ENCODE measurements at regions not wholly inside any gene's neighbourhood (a gene's known extent, or its start where the extent isn't known, plus 50 kb on each side); places are given as distances from the start of the nearest gene placed in this dataset.

DNA sequence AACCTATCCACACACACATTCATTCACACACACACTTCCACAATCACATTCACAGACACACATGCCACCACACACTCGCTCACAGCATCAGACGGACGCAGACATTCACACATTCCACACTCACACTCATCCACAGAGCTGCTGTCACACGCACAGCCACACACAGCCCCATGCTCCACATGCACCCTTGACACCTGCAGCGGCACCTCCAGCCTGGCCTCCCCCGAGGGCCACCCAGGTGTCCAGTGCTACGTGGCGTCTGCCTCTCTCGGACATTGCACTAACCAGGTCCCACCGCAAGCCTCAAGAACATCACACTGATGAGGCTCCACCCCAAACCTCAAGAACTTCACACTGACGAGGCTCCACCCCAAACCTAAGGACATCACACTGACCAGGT, 155.2 kb downstream of the RBFOX3 start:
- H3K9me3 ChIP-seq: no peaks in the 10 kb centered on the region
- TF ChIP-seq, protein P1, sequence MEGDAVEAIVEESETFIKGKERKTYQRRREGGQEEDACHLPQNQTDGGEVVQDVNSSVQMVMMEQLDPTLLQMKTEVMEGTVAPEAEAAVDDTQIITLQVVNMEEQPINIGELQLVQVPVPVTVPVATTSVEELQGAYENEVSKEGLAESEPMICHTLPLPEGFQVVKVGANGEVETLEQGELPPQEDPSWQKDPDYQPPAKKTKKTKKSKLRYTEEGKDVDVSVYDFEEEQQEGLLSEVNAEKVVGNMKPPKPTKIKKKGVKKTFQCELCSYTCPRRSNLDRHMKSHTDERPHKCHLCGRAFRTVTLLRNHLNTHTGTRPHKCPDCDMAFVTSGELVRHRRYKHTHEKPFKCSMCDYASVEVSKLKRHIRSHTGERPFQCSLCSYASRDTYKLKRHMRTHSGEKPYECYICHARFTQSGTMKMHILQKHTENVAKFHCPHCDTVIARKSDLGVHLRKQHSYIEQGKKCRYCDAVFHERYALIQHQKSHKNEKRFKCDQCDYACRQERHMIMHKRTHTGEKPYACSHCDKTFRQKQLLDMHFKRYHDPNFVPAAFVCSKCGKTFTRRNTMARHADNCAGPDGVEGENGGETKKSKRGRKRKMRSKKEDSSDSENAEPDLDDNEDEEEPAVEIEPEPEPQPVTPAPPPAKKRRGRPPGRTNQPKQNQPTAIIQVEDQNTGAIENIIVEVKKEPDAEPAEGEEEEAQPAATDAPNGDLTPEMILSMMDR (IDR thresholded peaks at IDR 0.05): no peak
- H3K4me1 ChIP-seq: no peaks in the 10 kb centered on the region
- no peaks in the 10 kb centered on the region for H3K27me3 ChIP-seq
- no peak for DNase-seq (ENCODE audit: low spot score in 2 of 2)
- H3K36me3 ChIP-seq: no peaks in the 10 kb centered on the region
- no peak overlapping the region for H3K27ac ChIP-seq
- intact Hi-C loops (cut with DNase I): no loop called here
- H3K4me3 ChIP-seq: no peak overlapping the region

DNA sequence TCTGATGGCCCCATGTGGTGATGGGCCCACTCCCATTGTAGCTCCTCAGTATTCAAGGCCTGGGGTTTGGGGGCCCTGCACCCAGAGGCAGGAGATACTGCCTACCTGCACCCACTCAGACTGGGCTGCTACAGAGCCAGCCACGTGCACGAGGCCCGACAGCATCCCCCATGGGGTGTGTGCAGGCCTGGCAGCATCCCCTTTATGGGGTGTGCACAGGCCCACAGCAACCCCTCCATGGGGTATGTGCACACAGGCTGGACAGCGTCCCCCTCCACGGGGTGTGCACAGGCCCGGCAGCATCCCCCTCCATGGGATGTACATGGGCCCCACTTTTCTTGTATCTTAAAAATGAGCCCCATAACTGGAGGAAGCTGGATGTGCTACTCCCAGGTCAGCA, 156.0 kb downstream of the RBFOX3 start:
- no peak overlapping the region for H3K27ac ChIP-seq
- TF ChIP-seq, protein P1 (IDR thresholded peaks at IDR 0.05): no peak
- no peaks in the 10 kb centered on the region for H3K9me3 ChIP-seq
- DNase-seq (ENCODE audit: low spot score in 2 of 2): no peak
- no peaks in the 10 kb centered on the region for H3K4me1 ChIP-seq
- no peaks in the 10 kb centered on the region for H3K27me3 ChIP-seq
- H3K36me3 ChIP-seq: no peaks in the 10 kb centered on the region
- intact Hi-C loops (cut with DNase I): no loop called here
- no peak overlapping the region for H3K4me3 ChIP-seq

DNA sequence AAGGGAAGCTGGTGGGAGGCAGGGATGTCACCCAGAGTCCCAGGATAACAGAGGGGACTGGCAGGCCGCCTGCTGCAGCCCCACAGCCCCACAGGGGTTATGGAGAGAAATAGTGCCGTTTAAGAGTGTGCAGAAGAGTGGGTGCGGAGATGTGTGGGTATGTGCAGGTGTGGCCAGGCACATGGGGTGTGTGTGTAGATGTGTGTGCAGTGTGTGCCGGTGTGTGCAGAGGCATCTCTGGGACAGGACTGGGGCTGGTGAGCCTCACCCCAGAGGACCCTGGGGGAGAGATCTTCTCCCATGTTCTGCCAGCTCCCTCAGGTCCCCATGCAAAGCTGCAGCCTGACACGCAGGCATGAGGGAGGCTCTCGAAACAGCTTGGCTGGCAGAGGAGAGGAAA, 157.4 kb downstream of the RBFOX3 start:
- no peaks in the 10 kb centered on the region for H3K27me3 ChIP-seq
- intact Hi-C loops (cut with DNase I): no loop called here
- no peak for DNase-seq (ENCODE audit: low spot score in 2 of 2)
- H3K9me3 ChIP-seq: no peaks in the 10 kb centered on the region
- H3K27ac ChIP-seq: no peak overlapping the region
- TF ChIP-seq, protein P1 (IDR thresholded peaks at IDR 0.05): no peak
- no peaks in the 10 kb centered on the region for H3K36me3 ChIP-seq
- H3K4me1 ChIP-seq: no peaks in the 10 kb centered on the region
- H3K4me3 ChIP-seq: no peak overlapping the region

GRCh38 chr17:79452706-79453105, 158.1 kb downstream of the RBFOX3 start:
- H3K9me3 ChIP-seq: no peaks in the 10 kb centered on the region
- TF ChIP-seq, protein P1 (IDR thresholded peaks at IDR 0.05): no peak
- no peak for DNase-seq (ENCODE audit: low spot score in 2 of 2)
- H3K36me3 ChIP-seq: no peaks in the 10 kb centered on the region
- H3K4me3 ChIP-seq: no peak overlapping the region
- no peaks in the 10 kb centered on the region for H3K27me3 ChIP-seq
- H3K4me1 ChIP-seq: no peaks in the 10 kb centered on the region
- no peak overlapping the region for H3K27ac ChIP-seq
- intact Hi-C loops (cut with DNase I): no loop called here

- intact Hi-C loops (cut with DNase I): no loop called here
- H3K27me3 ChIP-seq: no peaks in the 10 kb centered on the region
- no peaks in the 10 kb centered on the region for H3K9me3 ChIP-seq
- TF ChIP-seq, protein P1 (IDR thresholded peaks at IDR 0.05): no peak
- no peaks in the 10 kb centered on the region for H3K4me1 ChIP-seq
- no peaks in the 10 kb centered on the region for H3K36me3 ChIP-seq
- DNase-seq (ENCODE audit: low spot score in 2 of 2): no peak
- H3K27ac ChIP-seq: no peak overlapping the region
- no peak overlapping the region for H3K4me3 ChIP-seq
Observed at GRCh38 chr17:79451167-79451566, 159.7 kb downstream of the RBFOX3 start.

GRCh38 chr17:79446399-79447009, 164.3 kb downstream of the RBFOX3 start:
- Histone ChIP-seq H3K27me3 (no peaks in the 10 kb centered on the region), H3K27ac (no peak overlapping the region), H3K4me3 (no peak overlapping the region), H3K9me3 (no peaks in the 10 kb centered on the region), H3K4me1 (no peaks in the 10 kb centered on the region), H3K36me3 (no peaks in the 10 kb centered on the region)
- TF ChIP-seq, protein P1 (IDR thresholded peaks at IDR 0.05): no peak
- intact Hi-C loops (cut with DNase I): no loop called here
- DNase-seq (ENCODE audit: low spot score in 2 of 2): no peak

Measured in ascending aorta (tissue), 2 donors.